NT2/D1 (cell line): ENCODE measurements at regions not wholly inside any gene's neighbourhood (a gene's known extent, or its start where the extent isn't known, plus 50 kb on each side); places are given as distances from the start of the nearest gene placed in this dataset.

ENCODE experiments used
- SUZ12 ChIP-seq: IDR thresholded peaks from 2 replicates; pipeline ENCODE4 v1.6.1; 2011; ENCODE audit not compliant: insufficient read length, insufficient read depth; ENCODE audit errors: extremely low read depth
- YY1 ChIP-seq: IDR thresholded peaks from 2 replicates; pipeline ENCODE4 v1.6.1; 2011; ENCODE audit not compliant: insufficient read length, insufficient read depth
- ZNF274 ChIP-seq: IDR thresholded peaks from 2 replicates; pipeline ENCODE4 v1.6.1; 2011; ENCODE audit warnings: mild to moderate bottlenecking, low read depth, low read length

DNA sequence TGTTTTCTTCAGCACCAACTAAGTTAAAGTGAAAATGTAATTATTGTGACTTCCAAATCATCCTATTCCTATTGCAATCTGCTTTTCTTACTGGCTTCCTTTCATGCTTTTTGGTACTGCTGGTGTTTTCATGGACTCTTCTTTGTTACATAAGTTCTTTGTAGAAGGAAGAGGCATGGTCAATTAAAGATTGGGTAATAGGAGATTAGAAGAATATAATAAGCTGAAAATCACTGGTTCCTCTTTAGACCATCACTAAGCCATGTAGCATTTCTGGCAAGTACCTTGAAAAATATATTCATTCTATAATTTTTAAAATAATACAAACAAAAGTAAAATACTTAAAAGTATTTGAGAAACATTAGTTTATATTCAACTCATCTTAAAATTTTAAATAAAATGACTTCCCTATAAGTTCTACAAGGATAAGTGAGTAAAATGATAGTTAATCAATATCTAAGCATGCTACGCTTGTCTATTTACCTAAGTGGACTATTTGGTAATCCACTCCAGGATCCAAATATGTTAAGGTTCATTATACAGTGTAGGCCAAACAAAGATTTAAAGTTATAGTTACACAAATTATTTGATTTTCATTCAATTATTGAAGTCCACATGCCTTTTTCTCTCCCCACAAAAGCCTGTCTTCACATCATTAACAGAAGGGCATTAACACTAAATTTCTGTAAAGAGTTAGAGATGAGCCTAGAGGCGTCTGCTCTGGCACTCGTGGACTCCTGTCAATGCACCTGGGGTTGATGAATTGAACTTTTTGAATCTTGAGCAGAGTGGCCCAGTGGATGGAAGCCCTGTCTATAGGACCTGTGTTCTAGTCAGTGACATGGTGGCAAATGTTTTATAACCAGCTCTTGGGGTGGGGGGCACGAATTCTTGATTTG lies 408.1 kb downstream of the INHBA start:
- TF ChIP-seq SUZ12 (no peak), YY1 (no peak), ZNF274 (no peak)
